ENCODE measurements at regions not wholly inside any gene's neighbourhood (a gene's known extent, or its start where the extent isn't known, plus 50 kb on each side); places are given as distances from the start of the nearest gene placed in this dataset.
A peak's percentile ranks its signal among the peaks of the same experiment; 100 is the strongest.

DNA sequence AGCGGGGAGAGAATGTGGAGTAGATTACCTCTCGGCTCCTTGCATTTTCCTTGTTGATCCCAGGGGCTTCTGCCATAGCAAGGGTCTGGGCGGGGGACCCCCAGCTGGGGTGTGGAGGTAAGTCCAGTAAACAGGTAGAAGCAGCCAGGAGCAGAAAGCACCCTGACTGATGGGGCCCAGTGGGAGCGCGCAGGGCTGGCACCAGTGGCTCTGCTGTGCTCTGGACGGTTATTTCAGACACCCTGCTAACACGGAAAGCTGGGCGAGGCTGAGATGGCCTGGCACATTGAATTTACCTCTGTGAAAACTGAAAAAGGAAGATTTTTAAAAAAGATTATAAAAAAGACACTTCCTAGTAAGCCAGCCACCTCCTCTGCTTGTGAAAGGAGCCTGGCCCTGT lies 88.4 kb upstream of the CALM2 start:
- DNase-seq, result no peak

DNA sequence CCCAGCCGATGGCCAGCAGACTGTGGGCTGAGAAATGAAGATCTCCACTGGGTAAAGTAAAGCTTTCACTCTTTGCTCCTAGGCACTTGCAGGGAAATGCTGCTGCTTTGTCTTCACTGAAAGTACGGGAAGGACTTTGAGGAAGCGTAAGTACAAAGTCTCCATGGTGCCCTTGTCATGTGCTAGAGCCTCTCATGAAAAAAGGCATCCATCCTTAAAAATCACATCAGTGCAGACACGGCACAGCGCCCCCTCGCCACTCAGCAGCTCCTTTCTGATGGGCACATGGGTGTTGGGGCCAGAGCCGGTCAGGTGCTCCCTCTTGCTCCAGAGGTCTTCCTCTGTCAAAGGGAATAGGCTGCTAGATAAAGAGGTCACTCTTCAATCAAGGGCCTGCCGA lies 87.8 kb upstream of the CALM2 start:
- DNase-seq, result no peak

DNA sequence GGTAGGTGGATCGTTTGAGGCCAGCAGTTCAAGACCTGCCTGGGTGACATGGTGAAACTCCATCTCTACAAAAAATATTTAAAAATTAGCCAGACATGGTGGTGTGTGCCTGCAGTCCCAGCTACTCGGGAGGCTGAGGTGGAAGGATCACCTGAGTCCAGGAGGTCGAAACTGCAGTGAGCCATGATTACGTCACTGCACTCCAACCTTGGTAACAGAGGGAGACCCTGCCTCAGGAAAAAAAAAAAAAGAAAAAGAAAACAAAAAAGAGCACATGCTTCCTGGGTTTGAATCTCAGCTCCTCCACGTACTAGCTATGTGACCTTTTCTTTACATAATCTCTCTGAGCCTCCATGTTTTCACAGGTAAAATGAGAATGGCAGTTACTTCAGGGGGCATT lies 86.3 kb upstream of the CALM2 start:
- DNase-seq, result no peak

DNA sequence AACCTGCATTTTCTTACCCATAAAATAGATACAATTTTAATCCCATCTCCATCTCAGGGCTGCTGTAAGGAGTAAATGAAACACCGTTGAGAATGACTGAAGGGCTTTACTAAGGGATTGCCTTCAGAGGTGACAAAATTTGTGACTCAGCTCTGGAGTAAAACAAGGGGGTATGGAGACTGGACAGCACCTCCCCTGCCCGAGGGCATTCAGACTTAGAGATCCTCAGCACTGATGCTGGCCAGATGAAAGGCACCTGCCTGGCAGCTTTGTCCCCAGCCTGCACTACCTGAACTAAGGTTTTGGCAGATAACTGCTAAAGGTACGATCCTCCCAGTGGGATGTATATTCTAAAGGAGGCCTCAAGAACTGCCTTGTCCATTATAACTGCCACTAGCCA lies 84.7 kb upstream of the CALM2 start:
- DNase-seq, result no peak

DNA sequence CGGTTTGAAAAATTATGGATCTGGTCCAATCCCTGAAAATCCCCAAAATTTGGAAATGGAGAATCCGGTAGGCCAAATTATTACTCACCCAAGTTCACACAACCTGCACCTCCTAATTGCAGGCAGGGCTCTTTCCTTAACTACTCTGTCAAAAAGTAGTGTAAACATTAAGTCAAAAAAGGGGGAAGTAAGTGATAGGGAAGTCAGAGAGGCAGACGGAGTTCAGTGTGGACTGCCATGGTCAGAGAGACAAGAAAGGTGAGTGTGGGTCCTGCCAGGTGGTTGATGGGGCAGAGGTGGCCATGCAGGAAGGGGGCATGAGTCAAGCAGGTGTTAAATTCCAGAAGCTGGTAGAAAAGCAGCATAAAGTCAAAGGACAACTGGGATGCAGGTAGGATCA lies 83.5 kb upstream of the CALM2 start:
- no peak for DNase-seq

DNA sequence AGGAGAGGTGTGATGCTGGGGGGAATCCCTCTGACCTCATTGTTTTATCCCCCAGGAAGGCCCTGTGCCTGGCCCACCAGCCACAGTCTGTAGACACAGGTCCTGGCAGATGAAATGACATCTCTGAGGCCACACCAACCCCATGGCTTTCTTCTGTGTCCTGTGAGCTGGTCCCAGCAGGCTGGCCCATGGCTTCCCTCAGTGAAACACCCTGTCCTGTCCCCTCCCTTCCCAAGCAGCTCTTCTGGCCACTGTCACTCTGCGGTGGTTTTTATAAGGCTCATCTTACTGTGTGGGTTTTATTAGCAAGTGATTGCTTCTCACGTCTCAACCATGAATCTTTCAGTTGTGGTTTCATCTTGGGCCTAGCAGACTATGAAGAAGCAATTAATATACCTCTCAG lies 81.6 kb upstream of the CALM2 start:
- DNase-seq, result no peak

DNA sequence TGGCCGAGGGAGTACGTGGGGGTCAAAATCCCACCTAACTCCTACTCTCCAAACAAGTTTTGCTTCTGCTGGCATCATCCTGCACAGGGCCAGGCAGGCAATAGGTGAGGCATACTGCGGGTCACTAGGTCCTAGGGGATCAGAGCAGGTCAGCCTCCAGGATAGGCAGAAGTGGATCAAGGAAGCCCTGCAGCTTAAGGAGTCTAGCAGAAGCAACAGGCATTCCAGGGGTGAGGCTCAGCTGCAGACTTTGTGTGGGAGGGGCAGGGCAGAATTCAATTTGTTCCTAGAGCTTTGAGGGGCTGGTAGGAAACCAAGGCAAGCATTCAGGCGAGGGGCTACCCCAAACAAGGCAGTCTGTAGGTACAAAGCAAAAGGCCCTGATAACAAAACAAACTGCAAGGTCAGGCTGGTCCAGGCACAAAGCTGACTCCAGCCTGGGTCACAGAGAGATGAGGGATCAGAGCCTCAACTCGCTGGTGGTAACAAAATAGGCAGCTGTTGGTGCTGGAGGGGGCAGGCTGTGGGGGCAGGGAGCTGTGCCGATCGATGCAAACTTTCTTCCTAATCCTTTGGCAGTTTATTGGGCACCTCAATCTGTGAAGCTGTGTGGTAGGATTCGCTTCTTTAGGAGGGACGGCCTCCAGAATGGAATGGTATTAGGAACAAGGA lies 80.2 kb upstream of the CALM2 start:
- DNase-seq, result no peak

DNA sequence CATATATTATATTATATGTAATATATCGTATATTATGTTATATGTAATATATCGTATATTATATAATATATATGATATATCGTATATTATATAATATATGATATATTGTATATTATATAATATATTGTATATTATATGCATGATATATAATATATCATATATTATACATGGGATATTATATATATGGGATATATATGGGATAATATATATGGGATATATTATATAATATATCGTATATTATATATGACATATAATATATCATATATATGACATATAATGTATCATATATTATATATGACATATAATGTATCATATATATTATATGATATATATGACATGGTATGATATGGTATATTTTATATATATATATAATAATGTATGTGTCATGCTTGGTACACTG lies 79.5 kb upstream of the CALM2 start:
- DNase-seq, result no peak

DNA sequence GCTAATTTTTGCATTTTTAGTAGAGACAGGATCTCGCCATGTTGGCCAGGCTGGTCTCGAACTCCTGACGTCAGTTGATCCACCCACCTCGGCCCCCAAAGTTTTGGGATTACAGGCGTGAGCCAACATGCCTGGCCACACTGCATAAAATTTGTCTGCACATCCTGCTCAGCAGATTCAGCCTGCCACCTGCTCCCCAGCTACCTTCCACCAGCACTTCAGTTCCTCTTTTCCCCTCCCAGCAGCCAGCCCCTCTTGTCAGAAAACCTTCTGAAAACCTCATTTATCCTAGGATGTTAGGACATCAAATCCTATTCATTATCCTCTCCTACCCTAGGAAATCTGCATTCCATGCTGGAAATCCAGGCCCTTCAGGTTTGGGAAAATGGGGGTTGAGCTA lies 78.2 kb upstream of the CALM2 start:
- no peak for DNase-seq

DNA sequence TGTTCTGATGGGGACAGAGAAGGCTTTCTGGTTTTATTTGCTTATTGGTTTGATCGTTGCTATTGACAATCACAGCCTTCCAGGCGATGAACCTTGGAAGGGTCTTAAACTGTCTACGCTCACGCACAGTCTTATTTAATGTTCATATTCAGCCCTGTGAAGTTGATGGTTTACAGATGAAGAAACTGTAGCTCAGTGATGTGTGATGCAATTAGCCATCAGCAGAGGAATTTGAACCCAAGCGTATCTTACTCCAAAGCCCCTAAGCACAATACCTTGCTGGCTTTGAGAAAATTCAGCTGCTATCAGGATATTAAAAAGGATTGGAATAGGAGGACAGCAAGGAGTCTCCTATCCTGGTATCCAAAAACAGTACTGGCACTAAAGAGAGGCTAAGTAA lies 77.1 kb upstream of the CALM2 start:
- no peak for DNase-seq

DNA sequence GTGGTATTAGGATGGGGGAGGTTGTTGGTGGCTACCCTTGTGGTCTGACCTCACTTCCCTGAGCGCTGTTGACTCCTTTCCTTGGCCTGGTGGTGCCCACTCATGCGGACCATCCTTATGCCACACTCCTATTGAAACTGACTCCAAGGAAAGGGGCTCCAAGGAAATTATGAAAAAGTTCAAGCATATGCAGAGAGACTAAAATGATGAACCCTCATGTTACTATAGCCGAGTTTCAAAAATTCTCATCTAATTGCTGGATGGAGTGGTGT lies 75.0 kb upstream of the CALM2 start:
- DNase-seq, result no peak

DNA sequence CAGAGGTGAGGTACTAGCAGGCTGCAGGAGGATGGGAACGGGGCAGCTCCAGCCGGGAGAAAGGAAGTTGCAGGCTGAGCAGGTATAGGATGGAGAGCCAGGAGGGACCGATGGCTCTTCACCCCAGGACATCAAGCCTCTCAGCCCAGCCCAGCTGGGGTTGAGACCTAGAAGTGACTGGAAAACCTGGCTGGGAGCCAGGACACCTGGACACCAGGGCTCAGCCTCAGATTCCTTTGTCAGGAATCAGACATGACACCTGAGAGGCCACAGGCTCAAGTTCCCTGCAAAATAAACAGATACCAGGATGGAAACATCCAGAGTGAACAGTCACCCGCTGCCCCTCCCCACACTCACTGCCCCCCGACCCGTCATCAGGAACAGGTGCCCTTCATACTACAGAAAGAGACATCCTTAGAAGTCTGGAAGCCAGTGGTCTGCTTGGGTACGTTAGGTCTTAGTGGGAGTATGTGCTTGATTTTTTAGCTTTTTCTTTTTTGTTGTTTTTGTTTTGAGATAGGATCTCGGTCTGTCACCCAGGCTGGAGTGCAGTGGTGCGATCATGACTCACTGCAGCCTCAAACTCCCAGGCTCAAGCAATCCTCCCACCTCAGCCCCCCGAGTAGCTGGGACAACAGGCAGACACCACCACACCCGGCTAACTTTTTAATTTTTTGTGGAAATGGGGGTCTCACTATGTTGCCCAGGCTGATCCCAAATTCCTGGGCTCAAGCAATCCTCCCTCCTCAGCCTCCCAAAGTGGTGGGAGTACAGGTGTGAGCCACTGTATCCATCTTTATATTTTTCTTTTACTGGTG lies 74.5 kb upstream of the CALM2 start:
- peak; percentile 9 for DNase-seq

DNA sequence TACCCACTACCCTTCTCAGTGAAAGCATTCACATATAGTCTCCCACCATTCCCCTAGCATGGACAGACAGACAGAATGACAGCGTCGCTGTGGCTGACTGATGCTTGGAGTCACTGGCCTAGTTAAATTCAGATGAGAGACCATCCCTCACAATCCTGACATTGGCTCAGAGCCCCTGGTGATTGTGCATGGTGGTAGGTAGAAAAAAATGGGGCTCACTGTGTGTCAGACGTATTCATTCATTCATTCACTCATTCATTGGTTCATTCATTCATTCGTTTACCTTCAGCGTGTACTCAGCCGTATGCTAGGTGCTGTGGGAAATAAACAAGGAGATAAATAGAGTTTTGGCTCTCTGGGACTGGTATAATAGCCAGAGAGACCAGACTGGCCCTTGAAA lies 73.6 kb upstream of the CALM2 start:
- DNase-seq, result no peak

DNA sequence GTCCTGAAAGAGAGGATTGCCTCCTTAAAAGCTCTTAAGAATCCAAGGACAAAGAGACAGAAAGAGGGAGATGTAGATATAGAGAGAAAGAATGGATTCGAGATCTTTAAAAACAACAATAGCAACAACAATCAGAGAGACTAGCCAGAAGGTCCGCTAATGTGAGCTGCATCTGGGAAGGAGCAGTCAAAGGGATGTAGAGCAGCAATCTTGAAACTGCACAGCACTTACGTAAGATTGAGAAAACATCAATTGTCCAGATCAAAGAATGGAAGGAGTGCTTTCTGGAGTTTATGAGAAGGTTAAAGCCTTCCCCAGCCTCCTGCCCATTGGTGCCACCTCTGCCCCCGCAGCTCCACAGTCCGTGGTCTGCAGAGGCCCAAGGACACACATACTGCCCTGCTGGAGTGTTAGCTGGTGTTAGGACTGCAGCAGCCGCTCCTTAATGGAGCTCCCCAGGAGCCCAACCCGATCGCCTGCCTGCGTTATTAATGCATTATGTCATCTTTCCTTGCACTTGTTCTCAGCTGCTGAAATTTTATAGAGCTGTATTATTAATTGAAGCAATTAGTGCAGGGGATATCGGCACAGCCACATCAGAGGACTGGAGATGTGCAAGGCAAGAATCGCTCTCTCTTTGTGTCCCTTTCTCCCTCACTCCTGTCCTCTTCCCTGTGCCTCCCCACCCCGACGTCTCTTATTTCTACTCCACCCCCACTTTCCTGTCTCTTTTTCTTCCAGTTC lies 73.0 kb upstream of the CALM2 start:
- no peak for DNase-seq

DNA sequence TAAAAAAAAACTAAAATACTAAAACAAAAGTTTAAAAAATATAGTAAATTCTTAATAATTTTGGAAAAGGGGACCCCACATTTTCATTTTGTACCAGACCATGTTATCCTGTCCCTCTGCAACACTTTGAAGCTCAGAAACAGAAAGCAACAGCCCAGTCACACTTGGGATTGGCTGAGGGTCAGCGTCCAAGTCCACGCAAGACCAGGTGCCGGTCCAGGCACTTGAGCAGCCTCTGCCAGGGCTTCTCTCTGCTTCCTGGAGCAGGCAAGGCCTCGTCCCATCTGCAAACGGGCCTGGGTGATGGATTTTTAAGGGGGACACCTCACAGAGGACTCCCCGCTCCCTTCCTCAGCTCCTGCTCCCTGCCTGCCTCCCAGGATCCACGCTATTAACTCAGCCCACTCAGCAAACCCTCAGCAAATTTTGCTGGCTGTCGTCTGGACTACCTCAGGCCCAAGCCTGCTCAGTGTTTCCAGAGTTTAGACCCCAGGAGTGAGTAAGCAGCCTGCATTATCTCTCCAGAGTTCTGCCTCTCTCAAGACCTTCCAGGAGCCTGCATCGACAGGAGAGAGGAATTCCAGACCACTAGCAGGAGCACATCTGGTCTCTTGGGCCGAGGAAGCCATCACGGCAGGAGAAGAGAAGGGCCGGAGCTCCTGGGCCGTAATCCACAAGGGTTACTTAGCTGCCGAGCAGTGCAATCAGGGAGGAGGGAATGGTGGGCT lies 67.4 kb upstream of the CALM2 start:
- no peak for DNase-seq

DNA sequence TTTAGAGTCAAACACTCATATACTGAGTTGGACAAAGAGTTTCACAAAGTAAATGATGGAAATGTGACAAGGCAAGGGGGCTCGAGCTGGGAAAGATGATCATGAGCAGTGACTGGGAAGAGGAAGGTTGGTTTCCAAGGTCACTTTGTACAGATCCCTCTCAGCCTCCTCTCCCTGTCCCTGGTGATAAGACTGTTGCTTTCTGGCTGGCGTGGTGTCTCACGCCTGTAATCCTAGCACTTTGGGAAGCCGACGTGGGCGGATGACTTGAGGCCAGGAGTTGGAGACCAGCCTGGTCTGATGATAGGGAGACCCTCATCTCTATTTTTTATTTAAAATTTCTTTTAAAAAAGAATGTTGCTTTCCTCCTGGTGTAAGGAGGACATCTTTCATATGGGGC lies 65.4 kb upstream of the CALM2 start:
- DNase-seq, result no peak

DNA sequence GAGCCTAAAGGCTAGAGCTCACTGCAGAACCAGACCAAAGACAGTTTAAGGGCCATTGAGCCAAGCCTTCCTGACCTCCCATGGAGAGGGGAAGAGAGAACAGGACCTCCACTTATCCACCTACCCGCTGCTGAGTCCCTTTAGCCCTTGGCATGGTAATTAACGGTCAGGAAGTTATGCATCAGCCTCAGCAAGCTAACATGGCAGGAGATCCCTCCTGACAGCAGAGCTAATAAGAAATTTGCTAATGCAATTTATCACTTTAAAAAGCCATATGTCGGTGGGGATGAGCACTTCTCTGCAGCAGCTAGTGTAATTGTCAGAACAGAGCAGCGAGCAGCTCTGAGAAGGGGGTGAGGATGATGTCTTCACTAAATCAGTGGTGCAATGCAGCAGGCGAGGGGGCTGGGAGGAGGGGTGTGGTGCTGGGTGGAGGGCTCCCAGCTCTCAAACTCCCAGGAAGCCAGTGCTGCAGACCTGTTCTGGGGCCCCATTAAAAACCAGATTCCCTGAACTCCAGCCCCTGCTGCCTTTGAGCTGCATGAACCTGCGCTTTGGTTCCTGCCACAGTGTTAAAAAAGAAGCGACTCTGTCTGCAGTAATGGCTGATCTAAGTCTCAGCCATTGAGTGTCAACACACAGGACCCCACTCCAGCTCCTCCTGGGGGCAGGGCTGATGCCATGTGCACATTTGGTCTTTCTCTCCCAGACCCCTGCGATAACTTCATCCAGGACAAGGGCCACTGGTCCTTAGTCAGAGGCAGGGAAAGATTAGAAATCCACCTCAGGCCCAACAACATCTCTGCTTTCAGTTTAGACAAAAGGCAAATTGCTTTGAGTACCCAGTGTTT lies 63.0 kb upstream of the CALM2 start:
- no peak for DNase-seq

DNA sequence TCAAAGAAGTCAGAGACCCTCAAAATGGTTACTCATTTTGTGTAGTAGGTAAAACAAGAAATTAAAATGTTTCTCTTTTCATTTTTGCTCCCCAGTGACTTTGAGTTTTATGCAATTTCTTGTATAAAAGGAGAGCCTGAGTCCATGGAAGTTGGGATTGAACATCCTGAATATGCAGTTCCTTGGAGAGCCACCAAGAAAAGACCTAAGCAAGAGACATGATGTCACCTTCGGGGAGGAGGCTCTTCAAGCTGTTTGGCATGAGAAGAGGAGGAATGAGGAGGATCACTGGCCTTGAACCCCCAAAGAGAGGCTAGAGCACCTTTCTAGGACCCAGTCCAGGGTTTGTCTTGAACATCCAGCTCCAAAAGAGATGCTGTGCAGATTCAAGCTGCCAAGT lies 62.3 kb upstream of the CALM2 start:
- no peak for DNase-seq

DNA sequence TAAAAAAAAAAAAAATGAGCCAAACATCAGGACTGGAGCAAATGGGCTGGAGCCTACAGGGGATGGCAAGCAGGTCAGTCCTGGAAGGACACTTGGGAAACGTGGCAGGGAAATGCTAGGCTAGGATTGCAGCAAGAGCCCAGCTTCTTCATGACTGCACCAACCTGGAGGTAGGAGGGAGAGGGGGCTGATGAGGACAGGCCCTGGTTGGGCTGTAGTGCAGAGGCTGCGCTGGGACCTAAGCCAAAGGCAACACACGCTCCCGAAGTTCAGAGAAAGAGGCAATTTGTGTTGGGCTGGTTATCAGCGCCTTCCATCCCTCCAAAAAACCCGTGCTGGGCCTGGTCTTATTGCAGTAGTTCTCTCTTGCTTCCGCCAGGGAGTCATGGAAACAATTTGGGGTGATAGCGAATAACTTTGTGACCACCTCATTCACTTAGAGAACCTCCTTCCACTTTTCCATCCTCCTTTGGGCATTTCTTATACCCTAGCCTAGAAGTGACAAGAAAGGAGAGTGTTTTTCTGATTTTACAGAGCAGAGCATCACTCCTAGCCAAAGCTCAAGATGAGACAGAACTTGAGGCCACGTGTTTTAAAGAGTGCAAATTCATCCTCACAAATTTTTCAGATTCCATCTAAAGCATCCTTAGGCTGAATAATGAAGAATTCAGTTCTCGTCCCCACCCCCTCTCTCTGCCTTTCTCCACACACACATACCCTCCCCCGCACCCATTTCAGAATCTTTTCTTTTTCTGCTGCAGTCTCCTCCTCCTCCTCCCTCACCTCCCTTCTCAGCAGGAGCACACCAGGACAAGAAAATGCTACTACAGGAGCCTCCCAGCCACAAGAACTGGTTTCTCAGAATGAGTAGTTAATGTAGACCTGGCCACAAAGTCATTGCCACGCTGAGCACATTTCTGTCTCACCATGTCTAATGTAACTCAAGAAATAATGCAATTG lies 61.3 kb upstream of the CALM2 start:
- no peak for DNase-seq

DNA sequence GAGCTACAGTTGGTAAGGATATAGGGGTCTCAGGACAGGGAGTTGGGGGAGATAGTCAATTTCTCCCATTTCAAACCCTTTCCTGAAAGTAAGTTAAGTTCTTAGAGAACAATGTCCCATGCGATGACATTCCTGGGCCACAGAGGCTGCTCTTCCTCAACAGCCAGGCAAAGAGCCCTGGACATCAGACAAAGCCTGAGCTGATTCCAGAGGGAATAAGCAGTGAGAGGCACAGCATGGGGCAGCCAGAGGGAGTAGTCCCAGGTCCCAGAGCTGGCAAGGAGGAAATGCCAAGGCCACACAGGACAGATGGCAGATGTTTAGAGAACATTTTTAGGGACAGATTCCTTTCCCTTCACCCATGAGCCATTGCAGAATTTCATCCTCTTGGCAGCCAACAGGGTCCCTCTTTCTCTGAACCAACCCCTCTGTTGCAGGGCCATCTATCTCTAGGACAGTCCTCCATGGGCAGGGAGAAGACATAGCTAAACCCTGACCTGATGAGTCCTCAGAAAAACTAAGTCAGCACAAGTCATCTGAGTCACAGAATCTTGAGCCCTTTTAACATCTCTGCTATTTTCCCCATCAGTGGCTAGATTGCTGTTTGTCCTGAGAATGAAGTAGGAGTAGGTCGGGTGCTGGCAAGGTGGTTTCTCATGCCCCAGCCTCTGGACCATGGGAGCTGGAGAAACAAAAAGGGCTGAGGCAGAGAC lies 60.3 kb upstream of the CALM2 start:
- no peak for DNase-seq

DNA sequence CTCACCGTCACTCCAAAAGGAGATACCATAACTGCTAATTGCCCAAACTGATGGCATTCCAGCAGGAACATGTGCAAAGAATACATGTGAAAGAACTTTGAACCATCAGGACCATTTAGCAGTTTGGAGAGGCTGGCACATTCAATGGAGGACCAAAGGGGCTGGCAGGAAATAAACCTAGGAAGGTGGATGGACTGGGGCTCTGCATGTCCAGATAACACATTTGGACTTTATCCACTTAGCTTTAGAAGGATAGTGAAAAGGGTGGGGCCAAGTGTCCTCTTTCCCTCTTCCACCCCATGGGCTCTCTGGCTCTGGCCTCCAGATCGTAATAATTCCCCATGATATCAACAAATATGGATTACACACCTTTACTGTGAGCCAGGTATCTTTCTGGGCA lies 58.8 kb upstream of the CALM2 start:
- no peak for DNase-seq

Measured in NCI-H748 treated with DMSO at 0.1 percent for 48 hours (cell line).